ENCODE measurements at regions not wholly inside any gene's neighbourhood (a gene's known extent, or its start where the extent isn't known, plus 50 kb on each side); places are given as distances from the start of the nearest gene placed in this dataset.

DNA sequence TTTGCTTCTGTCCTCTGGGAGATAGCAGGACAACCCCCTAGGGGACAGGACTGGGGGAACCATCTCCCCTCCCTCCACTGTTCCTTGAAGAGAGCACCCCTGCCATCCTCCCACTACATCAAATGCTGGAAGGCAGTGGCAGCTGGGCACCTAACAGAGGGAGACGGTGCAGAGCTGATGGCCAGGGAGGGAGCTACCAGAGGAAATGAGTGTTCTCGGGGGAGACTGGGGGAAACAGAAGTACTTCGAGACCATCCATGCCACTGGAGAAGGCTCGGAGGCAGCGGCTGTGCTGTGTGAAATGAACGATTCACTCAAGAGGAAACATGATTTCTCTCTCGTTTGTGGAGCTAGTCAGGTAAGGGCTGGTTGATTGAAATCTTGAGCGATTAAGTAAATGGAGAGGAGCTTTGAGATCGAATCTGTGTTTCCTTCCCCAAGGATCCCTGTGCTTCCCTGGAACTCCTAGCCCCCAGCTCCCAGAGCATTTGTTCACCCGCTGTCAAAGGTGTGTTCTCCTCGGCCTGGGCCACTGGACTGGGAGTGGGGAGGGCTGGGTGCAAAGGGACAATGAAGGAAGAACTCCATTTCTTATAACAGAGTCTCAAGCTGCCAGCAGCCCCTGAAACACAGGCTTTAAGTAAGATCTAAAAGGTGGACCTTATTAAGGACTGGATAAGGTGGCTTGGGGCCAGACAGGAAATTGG is 261.3 kb upstream of the MOCS1 start:
- no peak for DNase-seq (ENCODE audit: low read depth in 1 of 2, low spot score in 1 of 2)

DNA sequence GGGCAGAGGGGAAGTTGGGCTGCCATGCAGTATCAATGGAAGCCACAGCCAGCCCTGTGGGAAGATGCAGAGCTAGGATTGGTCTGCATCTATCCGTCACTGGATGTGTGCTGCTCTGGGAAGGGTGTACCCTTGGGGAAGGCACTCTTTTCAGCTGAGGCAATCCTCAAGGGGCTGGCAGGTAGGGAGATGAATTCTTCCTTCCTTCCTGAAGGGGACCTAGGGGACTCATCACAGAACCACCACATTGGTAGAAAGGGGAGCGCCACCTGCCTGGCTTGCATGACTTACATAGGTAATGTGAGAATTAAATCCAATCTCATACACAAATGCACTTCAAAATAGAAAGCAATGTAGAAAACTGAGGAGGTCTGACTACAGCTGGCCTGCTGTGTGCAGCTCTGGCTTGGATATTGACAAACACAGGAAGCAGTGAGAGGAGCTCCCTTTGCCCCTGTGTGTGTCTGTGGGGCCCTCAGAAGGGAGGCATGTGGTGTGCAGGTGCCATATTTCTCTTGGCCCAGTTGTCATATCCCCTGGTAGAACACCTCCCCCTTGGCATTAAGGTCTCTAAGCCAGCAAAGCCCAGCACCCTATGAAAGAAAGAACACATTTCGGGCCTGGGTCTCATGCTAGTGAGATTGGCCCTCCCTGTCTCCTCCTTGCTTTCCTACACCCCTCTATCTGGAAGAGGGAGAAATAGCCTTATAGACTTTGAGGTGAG is 260.3 kb upstream of the MOCS1 start:
- no peak for DNase-seq (ENCODE audit: low read depth in 1 of 2, low spot score in 1 of 2)

DNA sequence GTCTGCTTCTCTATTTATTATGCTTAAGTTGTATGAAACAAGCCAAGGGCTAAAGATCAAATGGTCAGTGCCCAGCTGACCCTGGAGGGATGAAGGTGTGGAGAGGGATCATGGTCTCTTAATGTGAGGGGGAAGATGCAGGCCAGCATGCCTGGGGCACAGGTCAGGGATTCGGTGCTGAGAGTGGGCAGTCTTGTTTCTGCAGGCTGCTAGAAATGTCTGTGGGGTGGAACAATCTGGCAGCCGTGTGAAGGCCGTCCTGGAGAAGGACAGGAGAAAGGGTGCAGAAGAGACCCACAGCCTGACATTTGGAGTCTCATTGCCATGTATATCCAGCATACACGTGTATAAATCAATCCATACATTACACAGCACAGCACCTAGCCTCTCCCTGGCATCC is 258.3 kb upstream of the MOCS1 start:
- no peak for DNase-seq (ENCODE audit: low read depth in 1 of 2, low spot score in 1 of 2)

DNA sequence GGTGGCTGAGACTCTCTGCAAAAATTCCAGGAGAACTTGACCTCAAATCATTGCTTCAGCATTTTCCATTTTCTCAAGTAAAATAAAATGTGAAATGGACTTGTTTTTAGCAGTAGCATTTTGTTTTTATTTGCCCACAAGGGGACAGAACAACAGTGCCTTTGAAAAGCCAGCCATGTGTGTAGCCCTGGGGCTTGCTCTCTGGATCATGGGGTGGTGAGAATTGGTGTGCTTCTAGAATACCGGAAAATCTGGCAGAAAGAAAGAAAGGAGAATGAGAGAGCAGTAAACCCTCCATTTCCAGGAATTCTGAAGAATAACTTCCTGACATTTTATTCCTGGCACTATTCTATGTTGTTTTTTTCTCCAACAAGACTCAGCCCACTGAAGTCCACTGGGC is 254.7 kb upstream of the MOCS1 start:
- no peak for DNase-seq (ENCODE audit: low read depth in 1 of 2, low spot score in 1 of 2)

DNA sequence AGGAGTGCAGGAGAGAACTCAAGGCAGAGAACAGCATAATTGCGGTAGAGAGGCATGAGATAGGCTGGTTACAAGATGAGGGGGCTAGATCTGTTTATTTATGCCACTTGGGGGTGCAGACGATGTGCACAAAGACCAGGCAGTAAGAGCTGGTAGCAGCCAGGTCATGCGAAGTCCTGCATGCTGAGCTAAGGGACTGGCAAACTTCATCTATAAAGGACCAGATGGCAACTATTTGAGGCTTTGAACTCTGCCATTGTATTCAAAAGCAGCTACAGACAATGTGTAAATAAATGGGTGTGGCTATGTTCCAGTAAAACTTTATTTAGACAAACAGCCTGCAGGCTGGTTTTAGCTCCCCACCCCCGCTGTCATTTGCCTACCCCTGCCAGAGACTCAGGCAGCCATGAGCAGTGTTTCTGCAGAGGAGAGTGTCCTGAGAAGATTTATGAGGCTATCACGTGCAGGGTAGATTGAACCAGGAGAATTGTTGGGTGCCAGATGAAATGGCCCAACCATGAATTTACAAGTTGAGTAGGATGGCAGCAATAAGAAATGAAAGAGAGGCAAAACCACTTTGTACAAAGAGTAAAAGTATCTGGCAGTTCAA is 253.4 kb upstream of the MOCS1 start:
- no peak for DNase-seq (ENCODE audit: low read depth in 1 of 2, low spot score in 1 of 2)

DNA sequence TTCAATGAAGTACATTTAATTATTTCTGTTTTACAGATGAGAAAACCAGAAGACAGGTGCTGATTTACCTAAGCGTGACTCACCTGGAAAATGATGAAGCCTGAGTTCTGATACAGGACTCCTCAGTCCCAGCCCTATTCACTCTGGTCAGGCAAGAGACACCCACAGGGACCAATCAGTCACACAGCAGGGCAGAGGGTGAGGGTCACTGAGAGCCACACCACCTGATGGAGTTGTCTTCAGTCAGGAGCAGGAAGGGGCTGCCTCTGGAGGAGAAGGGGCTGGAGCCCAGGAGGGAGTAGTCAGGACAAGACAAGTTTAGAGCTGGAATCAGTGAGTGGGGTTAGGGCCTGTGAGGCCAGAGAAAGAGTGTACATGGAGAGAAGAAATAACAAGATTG is 251.2 kb upstream of the MOCS1 start:
- DNase-seq (ENCODE audit: low read depth in 1 of 2, low spot score in 1 of 2), result no peak

DNA sequence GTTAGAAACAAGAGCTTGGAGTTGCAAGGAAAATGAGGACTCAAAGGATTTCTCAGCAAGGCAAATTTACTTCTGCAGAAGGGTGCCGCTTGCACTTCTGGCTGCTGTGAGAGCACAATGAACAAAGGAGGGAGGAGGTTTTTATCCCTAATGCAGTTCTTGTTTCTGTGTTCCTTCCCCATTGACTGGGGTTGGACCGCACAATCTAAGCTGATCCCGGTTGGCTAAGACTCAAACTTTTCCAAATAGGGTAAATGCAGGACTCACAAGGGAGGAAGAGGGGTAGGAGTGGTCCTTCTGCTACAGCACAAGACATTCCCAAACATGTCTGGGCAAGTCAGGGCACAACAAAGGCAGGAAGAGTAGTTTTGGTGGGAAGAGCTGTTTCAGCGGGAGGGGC is 249.6 kb upstream of the MOCS1 start:
- no peak for DNase-seq (ENCODE audit: low read depth in 1 of 2, low spot score in 1 of 2)

DNA sequence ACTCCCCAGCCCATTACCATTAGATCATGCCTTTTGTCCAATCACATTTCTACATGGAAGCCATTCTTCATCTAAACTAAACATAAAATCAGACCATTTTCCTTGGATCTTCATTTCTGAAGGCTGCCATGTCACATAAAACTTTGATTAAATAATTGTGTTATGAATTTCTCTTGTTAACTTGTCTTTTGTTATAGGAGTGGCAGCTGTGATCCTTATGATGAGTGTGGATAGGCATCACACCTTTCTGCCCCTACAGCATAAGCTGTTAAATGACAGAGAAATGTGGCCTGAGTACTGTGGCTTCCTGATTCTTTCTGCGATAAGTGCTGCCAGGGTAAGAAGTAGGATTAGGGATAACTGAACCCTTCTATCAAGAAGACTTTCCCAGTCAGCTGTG is 247.1 kb upstream of the MOCS1 start:
- no peak for DNase-seq (ENCODE audit: low read depth in 1 of 2, low spot score in 1 of 2)

DNA sequence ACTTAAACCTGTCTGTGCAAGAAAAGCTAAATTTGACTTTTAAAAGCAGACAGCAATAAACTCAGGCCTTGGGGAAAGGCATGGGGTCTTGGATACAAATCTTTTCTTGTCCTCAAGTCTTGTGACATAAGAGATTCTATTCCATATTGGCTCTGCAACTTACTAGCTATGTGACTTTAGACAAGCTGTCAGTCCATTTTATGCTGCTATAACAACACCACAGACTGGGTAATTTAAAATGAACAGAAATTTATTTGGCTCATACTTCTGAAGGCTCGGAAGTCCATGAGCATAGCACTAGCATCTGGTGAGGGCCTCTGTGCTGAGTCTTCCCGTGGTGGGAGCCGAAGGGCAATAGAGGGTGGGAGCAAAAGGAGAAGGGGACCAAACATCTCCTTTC is 246.0 kb upstream of the MOCS1 start:
- DNase-seq (ENCODE audit: low read depth in 1 of 2, low spot score in 1 of 2), result no peak

DNA sequence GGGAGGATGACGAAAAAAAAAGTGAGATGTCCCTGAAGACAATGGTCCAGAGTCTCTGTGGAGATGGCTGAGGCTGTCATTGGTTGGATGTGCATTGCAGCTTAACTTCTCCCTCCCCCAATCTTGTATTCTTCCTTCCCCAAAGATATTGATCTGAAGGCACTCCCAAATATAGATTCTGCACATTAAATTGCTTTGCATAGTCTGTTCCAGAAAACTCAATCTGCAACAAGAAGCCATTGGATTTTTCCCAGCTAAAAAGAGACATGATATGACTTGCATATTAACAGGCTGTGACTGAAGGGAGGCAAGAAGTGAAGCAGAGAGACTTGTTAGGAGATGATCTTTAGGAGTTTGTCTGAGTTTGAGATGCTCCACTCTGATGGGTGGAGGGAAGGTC is 245.2 kb upstream of the MOCS1 start:
- DNase-seq (ENCODE audit: low read depth in 1 of 2, low spot score in 1 of 2), result no peak

DNA sequence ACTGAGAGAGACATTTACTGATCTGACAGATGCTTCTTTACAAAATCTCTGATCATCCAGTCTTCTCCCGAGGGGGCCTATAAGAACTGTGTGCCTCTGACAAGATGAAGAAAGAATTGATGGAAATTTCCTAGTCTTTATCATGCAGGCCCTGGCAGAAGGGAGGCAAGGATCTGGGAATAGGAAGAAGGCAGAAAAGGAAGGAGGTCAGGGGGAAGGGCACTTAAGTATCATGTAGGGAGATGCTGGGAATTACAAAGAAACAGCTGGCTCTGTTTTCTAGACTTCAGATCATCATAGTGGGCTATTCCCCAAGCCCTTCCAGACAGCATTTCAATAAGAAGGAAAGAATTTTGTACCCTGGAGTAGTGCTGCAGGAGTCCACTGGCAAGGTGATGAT is 243.3 kb upstream of the MOCS1 start:
- DNase-seq (ENCODE audit: low read depth in 1 of 2, low spot score in 1 of 2), result no peak

DNA sequence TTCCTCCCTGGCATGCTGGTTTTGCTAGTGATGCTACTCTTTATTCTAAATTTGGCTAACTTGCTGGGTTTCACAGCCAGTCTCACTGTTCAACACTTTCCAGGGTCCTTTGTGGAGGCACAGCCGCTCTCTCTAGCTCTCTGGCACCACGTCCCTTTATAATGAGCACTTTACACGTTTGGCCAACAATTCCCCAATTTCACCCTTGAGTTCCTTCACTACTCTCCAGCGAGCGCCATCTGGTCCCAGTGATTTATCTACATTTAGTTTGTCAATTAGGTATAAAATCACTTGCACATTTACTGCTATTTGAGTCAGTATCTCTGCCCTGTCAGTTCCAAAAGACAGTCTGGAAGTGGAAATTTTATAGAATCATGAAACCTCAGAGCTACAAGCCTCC is 241.9 kb upstream of the MOCS1 start:
- DNase-seq (ENCODE audit: low read depth in 1 of 2, low spot score in 1 of 2), result no peak

DNA sequence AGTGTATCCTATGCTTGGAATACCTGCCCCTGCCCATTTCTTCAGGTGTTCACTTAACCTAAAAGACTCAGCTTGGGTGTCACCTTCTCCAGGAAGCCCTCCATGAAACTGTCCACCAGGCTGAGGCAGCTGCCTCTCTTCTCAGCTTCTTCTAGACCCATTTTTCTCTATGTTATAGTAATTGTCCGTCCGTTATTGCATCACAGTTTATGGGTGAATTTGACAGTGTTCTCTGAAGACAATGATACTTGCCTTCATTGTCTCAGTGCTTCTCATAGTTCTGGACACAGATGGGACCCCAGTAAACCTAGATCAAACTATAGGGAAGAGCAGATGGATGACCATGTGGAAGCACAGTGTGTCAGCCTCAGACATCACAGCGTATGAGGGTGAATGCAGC is 238.0 kb upstream of the MOCS1 start:
- DNase-seq (ENCODE audit: low read depth in 1 of 2, low spot score in 1 of 2), result no peak

DNA sequence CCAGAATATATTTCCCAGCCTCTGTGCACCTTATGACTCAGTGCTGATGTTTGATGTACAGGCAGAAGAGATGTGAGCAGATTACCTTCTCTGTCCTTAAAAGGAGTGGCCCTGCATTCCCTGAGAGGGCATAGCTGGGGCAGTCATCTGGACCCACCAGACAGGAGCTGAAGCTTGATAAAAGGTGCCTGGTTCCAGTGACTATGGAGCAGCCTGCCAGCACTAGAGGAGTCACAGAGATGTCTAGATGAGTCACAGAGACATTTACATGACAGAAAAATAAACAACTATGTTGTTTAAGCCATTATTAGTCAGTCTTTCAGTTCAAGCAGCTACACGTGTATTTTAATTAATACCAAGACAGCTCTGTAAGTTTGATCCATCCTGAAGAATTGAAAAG is 237.1 kb upstream of the MOCS1 start:
- no peak for DNase-seq (ENCODE audit: low read depth in 1 of 2, low spot score in 1 of 2)

DNA sequence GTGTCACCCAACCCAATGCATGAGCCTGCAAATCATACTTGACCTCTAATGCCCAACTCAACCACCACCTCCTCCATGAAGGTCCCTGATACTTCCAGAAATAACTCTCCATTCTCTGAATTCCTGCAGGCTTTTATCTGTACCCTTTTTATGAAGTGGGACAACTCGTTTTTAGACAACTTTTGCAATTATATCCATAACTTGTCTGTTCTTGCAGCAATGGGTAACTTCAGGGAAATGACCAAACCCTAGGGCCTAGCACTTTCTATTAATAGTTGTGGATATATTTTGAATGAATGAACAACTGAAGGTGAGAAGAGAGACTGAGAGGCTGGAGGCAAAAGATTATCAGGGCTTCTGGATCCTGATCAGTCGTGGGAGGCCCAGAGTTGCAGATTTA is 236.6 kb upstream of the MOCS1 start:
- DNase-seq (ENCODE audit: low read depth in 1 of 2, low spot score in 1 of 2), result no peak

DNA sequence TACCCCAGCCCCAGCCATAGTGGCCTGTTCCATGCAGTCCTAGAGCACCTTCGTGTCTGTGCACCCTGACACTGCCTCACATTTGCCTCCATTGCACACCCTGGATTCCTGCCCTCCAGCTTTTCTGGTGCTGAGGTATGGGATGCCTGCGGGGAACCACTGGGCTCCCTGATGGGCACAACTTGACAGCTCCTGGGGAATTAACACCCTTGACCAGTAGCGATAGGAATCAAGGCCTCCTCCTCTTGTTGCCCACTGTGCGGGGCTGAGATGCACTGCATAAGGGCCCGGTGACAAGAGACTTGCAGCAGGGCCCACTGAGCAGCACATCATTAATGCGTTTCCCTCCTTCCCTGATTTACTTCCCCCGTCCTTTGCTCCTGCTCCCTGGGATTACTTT is 235.6 kb upstream of the MOCS1 start:
- DNase-seq (ENCODE audit: low read depth in 1 of 2, low spot score in 1 of 2), result no peak

DNA sequence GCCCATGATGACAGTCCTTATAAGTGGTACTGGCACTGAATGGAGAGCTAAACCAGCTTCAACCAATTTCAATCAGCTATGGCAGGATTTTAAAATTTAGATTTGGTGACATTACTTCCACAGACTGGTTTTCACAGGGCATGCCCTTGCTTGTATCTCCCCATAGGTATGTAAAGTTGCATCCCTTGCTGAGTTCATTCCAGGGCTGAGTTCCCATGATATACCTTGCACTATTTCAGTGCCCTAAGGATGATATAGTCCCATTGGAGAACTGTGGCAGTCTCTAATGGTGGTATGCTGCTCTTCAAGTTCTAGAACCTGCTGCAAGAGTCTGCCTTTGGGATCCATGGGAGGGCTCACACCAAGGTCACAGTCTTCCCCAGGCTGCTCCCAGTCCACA is 232.7 kb upstream of the MOCS1 start:
- DNase-seq (ENCODE audit: low read depth in 1 of 2, low spot score in 1 of 2), result no peak

DNA sequence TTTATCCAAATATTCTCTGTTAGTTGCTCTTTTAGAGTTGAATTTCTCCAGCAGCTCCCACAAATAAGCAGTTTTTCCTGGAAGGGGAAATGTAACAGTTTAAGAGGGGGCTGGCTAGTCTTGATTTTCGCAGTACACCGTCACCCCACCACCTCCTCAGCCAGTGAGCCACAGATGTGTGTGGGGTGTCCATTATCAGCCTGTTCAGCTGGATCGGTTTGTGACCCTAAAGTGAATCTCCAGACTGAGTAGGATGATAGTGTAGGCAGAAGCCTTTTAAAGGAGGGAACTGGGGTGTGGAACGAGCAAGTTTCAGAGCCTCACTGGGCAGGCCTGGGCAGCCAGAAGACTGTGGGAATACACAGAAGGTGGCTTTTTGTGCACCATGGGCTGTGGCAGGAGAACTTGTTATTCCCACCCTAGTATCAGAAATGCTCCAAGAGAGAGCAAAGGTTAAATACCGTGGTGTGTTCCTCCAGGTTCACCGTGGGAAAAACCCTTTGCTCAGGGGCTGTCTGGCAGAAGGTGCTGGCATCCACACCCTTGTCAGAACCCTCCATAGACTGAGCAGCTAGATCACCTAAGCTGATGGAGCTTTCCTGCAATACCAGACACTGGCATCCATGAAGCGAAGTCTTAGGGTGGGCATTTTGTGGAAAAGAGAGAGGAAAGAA is 230.9 kb upstream of the MOCS1 start:
- DNase-seq (ENCODE audit: low read depth in 1 of 2, low spot score in 1 of 2), result no peak

DNA sequence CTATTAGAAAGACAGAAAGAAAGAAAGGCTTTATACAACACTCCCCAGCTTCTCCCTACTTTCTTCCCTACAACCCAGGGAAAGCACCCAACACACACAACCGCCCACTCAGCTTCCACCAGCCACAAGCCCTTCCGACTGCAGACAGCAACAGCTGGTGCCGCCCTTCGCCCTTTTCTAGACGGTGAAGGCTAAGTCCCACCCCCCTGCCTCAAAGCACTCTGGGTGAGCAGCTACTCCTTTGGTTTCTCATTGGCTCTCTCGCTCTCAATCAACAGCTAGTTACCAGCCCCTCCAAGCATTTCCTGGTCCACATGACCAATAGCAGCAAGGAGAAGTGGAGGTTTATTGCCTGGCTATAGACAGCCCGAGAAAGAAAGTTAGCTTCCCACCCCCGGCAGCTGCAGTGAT is 230.1 kb upstream of the MOCS1 start:
- DNase-seq (ENCODE audit: low read depth in 1 of 2, low spot score in 1 of 2), result no peak

DNA sequence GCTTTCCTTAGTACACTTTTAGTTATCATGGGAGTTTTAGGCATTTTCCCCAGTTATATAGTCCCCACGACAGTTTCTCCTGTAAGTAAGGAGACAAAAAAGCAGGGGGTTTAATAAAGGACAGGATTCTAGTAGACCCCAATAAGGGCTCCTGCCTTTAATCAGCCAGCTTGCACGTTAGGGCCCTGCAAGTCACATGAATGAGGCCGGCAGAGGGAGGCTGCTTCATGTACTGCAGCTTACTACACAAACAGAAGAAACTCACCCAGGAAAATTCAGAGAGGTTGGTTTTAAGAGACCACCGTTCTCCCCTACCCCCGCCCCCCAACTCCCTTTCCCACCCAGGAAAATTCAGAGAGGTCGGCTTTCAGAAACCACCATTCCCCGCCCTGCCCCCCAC is 229.7 kb upstream of the MOCS1 start:
- DNase-seq (ENCODE audit: low read depth in 1 of 2, low spot score in 1 of 2), result no peak

DNA sequence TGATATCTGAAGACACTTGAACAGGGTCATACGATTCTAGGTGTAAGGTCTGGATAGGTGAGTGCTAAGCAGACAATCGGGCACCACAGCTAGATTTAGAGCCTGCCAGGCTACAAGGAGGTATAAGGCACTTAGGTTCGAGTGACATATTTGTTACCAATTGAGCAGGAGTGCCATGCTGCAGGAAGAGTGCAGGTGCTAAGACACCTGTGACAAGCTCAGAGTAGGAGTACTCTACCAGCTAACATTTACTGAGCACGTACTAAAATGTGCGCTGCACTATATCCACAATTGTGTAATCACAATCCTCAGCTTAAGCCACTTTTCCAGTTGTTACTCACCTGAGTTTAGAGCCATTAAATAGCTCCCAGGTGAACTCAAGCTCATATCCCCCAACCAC is 227.8 kb upstream of the MOCS1 start:
- DNase-seq (ENCODE audit: low read depth in 1 of 2, low spot score in 1 of 2), result no peak

DNA sequence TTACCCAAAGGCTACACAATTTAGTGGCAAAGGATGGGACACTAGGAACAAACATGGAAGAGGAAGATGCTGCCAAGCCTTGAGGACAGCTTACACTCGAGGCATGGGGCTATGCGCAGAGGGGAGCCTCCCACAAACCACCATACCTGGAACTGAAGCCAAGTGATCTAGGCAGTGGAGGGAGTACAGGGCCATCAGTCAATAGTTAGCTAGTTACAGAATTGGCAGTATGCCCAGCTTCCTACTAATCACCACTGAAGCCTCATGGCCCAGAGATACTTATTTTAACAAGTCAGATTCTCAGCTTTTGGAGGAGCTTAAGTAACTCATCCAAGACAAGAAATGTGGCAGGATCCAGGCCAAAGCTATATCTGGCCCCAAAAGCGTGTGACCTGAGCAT is 226.6 kb upstream of the MOCS1 start:
- no peak for DNase-seq (ENCODE audit: low read depth in 1 of 2, low spot score in 1 of 2)

Data from activated CD4-positive, alpha-beta T cell treated with anti-CD3 and anti-CD28 coated beads, Interleukin-2, amount 50 U/mL, for 24 hours (primary cell).